IPS-18a (cell line): ENCODE measurements at regions not wholly inside any gene's neighbourhood (a gene's known extent, or its start where the extent isn't known, plus 50 kb on each side); places are given as distances from the start of the nearest gene placed in this dataset.

Experiments
- H3K27ac ChIP-seq: one replicate; pipeline ENCODE4 v1.5.1; 2013; ENCODE audit warnings: low read length
- H3K27me3 ChIP-seq: one replicate; pipeline ENCODE4 v1.6.1; 2013; ENCODE audit warnings: mild to moderate bottlenecking, low read length; ENCODE audit not compliant: control insufficient read depth, insufficient read depth
- H3K36me3 ChIP-seq: one replicate; pipeline ENCODE4 v1.6.1; 2013; ENCODE audit warnings: low read depth, low read length; ENCODE audit not compliant: control insufficient read depth
- H3K4me1 ChIP-seq: one replicate; pipeline ENCODE4 v1.6.1; 2013; ENCODE audit warnings: low read depth, low read length; ENCODE audit not compliant: control insufficient read depth
- H3K4me3 ChIP-seq: one replicate; pipeline ENCODE4 v1.5.1; 2013; ENCODE audit warnings: low read length
- H3K9ac ChIP-seq: one replicate; pipeline ENCODE4 v1.6.1; 2013; ENCODE audit warnings: mild to moderate bottlenecking, low read length, moderate library complexity
- H3K9me3 ChIP-seq: one replicate; pipeline ENCODE4 v1.6.1; 2013; ENCODE audit warnings: low read depth, low read length; ENCODE audit not compliant: control insufficient read depth

- Histone ChIP-seq H3K27ac (no peak overlapping the region), H3K9ac (no peak overlapping the region), H3K27me3 (no peaks in the 10 kb centered on the region), H3K36me3 (no peaks in the 10 kb centered on the region), H3K4me1 (no peaks in the 10 kb centered on the region), H3K9me3 (no peaks in the 10 kb centered on the region), H3K4me3 (no peak overlapping the region)
These were observed 117.8 kb downstream of the TMEM26 start for GRCh38 chr10:61335359-61335758.

GRCh38 chr10:61332581-61332980 is 120.6 kb downstream of the TMEM26 start:
- no peaks in the 10 kb centered on the region for H3K36me3 ChIP-seq
- no peak overlapping the region for H3K27ac ChIP-seq
- no peak overlapping the region for H3K4me3 ChIP-seq
- peaks cover 18% of the 10 kb centered on the region for H3K9me3 ChIP-seq
- H3K4me1 ChIP-seq: no peaks in the 10 kb centered on the region
- H3K27me3 ChIP-seq: no peaks in the 10 kb centered on the region
- no peak overlapping the region for H3K9ac ChIP-seq

GRCh38 chr10:61330669-61331068 is 122.5 kb downstream of the TMEM26 start:
- no peaks in the 10 kb centered on the region for H3K4me1 ChIP-seq
- H3K4me3 ChIP-seq: no peak overlapping the region
- H3K9me3 ChIP-seq: peaks cover 18% of the 10 kb centered on the region
- no peaks in the 10 kb centered on the region for H3K36me3 ChIP-seq
- H3K27me3 ChIP-seq: no peaks in the 10 kb centered on the region
- H3K9ac ChIP-seq: no peak overlapping the region
- no peak overlapping the region for H3K27ac ChIP-seq

GRCh38 chr10:61329854-61330253 is 123.3 kb downstream of the TMEM26 start:
- Histone ChIP-seq H3K36me3 (no peaks in the 10 kb centered on the region), H3K4me3 (no peak overlapping the region), H3K27ac (no peak overlapping the region), H3K9ac (no peak overlapping the region), H3K27me3 (no peaks in the 10 kb centered on the region), H3K9me3 (peaks cover 18% of the 10 kb centered on the region), H3K4me1 (no peaks in the 10 kb centered on the region)

GRCh38 chr10:61325223-61325960 is 127.8 kb downstream of the TMEM26 start:
- H3K4me1 ChIP-seq: no peaks in the 10 kb centered on the region
- H3K36me3 ChIP-seq: no peaks in the 10 kb centered on the region
- no peak overlapping the region for H3K27ac ChIP-seq
- no peaks in the 10 kb centered on the region for H3K27me3 ChIP-seq
- H3K9ac ChIP-seq: no peak overlapping the region
- H3K9me3 ChIP-seq: peaks cover 18% of the 10 kb centered on the region
- H3K4me3 ChIP-seq: no peak overlapping the region

DNA sequence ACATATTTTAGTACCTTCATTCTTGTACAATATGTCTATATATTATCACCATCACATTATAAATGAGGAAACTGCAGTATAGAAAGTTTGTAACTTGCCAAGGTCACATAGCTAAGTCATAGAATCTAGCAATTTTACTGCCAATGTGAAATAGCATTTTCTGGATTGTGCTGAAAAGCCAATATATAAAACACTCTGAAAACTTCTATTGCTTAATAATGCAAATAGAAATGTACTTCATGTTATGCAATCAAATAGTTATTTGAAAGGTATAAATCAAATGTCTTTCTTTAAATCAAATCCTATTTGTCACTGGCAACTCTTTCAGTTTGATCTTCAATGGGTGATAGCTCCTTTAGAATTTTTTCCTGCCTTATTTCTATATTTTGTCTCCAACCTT is 129.5 kb downstream of the TMEM26 start:
- H3K9me3 ChIP-seq: peaks cover 7% of the 10 kb centered on the region
- no peak overlapping the region for H3K27ac ChIP-seq
- H3K4me1 ChIP-seq: no peaks in the 10 kb centered on the region
- H3K36me3 ChIP-seq: no peaks in the 10 kb centered on the region
- no peak overlapping the region for H3K4me3 ChIP-seq
- H3K9ac ChIP-seq: no peak overlapping the region
- H3K27me3 ChIP-seq: no peaks in the 10 kb centered on the region

- no peaks in the 10 kb centered on the region for H3K9me3 ChIP-seq
- H3K4me3 ChIP-seq: no peak overlapping the region
- H3K36me3 ChIP-seq: no peaks in the 10 kb centered on the region
- H3K27me3 ChIP-seq: no peaks in the 10 kb centered on the region
- H3K4me1 ChIP-seq: no peaks in the 10 kb centered on the region
- H3K9ac ChIP-seq: no peak overlapping the region
- H3K27ac ChIP-seq: no peak overlapping the region
These were observed 131.9 kb downstream of the TMEM26 start for GRCh38 chr10:61321041-61321857.

- H3K27me3 ChIP-seq: no peaks in the 10 kb centered on the region
- H3K9ac ChIP-seq: no peak overlapping the region
- no peak overlapping the region for H3K27ac ChIP-seq
These were observed 133.0 kb downstream of the TMEM26 start for GRCh38 chr10:61320257-61320587.

GRCh38 chr10:61319386-61320256 is 133.6 kb downstream of the TMEM26 start:
- H3K9me3 ChIP-seq: no peaks in the 10 kb centered on the region

More at GRCh38 chr10:61320257-61320587, 133.0 kb downstream of the TMEM26 start:
- no peak overlapping the region for H3K4me3 ChIP-seq
- no peaks in the 10 kb centered on the region for H3K9me3 ChIP-seq
- no peaks in the 10 kb centered on the region for H3K36me3 ChIP-seq
- no peaks in the 10 kb centered on the region for H3K4me1 ChIP-seq

GRCh38 chr10:61318429-61318828 is 134.8 kb downstream of the TMEM26 start:
- Histone ChIP-seq H3K9me3 (no peaks in the 10 kb centered on the region), H3K36me3 (no peaks in the 10 kb centered on the region), H3K27ac (no peak overlapping the region), H3K4me1 (no peaks in the 10 kb centered on the region), H3K27me3 (no peaks in the 10 kb centered on the region), H3K9ac (no peak overlapping the region), H3K4me3 (no peak overlapping the region)

More at GRCh38 chr10:61319386-61320256, 133.6 kb downstream of the TMEM26 start:
- Histone ChIP-seq H3K9ac (no peak overlapping the region), H3K4me1 (no peaks in the 10 kb centered on the region), H3K36me3 (no peaks in the 10 kb centered on the region), H3K4me3 (no peak overlapping the region), H3K27me3 (no peaks in the 10 kb centered on the region), H3K27ac (no peak overlapping the region)

DNA sequence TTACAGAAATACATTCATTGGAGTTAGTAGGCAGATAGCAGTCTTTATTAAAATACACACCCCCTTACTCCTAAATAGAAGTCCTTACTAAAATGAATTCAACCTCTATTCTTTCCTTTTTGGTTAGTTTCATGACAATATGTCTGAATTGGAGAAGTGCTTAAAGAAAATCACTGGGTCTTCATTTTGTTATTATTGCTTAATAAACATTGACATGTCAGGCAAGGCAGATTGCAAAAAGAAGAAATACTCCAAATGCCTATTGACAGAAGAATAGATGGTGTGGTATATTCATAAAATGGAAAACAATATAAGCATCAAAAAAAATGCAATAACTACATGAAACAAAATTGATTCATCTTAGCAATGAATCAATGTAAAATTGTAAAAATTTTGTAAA is 135.5 kb downstream of the TMEM26 start:
- Histone ChIP-seq H3K4me3 (no peak overlapping the region), H3K27ac (no peak overlapping the region), H3K27me3 (no peaks in the 10 kb centered on the region), H3K36me3 (no peaks in the 10 kb centered on the region), H3K9me3 (no peaks in the 10 kb centered on the region), H3K9ac (no peak overlapping the region), H3K4me1 (no peaks in the 10 kb centered on the region)
